Stomach (tissue), 4 donors: ENCODE measurements at regions not wholly inside any gene's neighbourhood (a gene's known extent, or its start where the extent isn't known, plus 50 kb on each side); places are given as distances from the start of the nearest gene placed in this dataset.

ENCODE experiments used
- CTCF ChIP-seq, 7 experiments: fragments of 450-650 bp in 4 of 7; fragments of 200-600 bp in 3 of 7; sonication (generic) in 3 of 7; IDR thresholded peaks; one replicate each; pipeline ENCODE4 v1.5.1; 2016 to 2019; ENCODE audit warnings: antibody characterized with exemption in 7 of 7, control low read depth in 2 of 7, mild to moderate bottlenecking in 1 of 7
- EP300 ChIP-seq: sonication (generic); formaldehyde crosslinking; IDR thresholded peaks from one replicate; pipeline ENCODE4 v1.6.1; 2017; ENCODE audit warnings: antibody characterized with exemption
- POLR2A ChIP-seq, 4 donors: fragments of 450-650 bp; IDR thresholded peaks; one replicate each; pipeline ENCODE4 v1.6.1; 2016; ENCODE audit warnings: antibody characterized with exemption in 4 of 4, control low read depth in 2 of 4, mild to moderate bottlenecking in 1 of 4, moderate library complexity in 1 of 4

GRCh38 chr10:30705625-30706149 lies 76.1 kb upstream of the LYZL2 start:
- no peak for TF ChIP-seq CTCF (IDR thresholded peaks at IDR 0.05)
- TF ChIP-seq EP300: no peak
- no peak for TF ChIP-seq POLR2A (IDR thresholded peaks at IDR 0.05)
